NB4 (cell line): ENCODE measurements at regions not wholly inside any gene's neighbourhood (a gene's known extent, or its start where the extent isn't known, plus 50 kb on each side); places are given as distances from the start of the nearest gene placed in this dataset.

Experiments
- MYC ChIP-seq: IDR thresholded peaks from 2 replicates; pipeline ENCODE4 v1.6.1; 2011; ENCODE audit warnings: low read depth, low read length
- TF ChIP-seq, protein P1 (sequence below): IDR thresholded peaks from one replicate; pipeline ENCODE4 v1.5.1; 2012; ENCODE audit warnings: low read depth, low read length
- TF ChIP-seq, protein P2 (sequence below): IDR thresholded peaks from 2 replicates; pipeline ENCODE4 v1.6.1; 2011; ENCODE audit warnings: low read depth, low read length

DNA sequence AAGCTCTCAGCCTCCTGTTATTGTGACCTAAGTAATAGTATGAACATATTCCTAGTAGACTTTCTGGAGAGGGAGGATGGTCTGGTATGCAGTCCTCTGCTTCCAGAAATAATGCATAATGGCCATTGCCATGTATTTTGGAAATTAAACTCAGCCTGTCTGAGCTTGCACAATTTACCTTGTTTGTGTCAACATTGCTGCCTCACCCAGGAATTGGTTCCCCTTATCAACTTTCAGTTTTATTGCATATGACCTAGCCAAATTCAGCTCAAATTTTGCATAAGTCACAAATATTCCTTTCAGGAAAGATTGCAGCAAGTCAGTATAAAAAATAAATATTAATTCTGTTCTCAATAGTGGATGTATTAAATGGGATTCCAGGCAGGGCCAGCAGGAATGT, 101.9 kb upstream of the SLC5A9 start:
- TF ChIP-seq, protein P1, sequence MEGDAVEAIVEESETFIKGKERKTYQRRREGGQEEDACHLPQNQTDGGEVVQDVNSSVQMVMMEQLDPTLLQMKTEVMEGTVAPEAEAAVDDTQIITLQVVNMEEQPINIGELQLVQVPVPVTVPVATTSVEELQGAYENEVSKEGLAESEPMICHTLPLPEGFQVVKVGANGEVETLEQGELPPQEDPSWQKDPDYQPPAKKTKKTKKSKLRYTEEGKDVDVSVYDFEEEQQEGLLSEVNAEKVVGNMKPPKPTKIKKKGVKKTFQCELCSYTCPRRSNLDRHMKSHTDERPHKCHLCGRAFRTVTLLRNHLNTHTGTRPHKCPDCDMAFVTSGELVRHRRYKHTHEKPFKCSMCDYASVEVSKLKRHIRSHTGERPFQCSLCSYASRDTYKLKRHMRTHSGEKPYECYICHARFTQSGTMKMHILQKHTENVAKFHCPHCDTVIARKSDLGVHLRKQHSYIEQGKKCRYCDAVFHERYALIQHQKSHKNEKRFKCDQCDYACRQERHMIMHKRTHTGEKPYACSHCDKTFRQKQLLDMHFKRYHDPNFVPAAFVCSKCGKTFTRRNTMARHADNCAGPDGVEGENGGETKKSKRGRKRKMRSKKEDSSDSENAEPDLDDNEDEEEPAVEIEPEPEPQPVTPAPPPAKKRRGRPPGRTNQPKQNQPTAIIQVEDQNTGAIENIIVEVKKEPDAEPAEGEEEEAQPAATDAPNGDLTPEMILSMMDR = no peak
- TF ChIP-seq MYC = no peak
- TF ChIP-seq, protein P2, sequence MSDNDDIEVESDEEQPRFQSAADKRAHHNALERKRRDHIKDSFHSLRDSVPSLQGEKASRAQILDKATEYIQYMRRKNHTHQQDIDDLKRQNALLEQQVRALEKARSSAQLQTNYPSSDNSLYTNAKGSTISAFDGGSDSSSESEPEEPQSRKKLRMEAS = no peak
